Right kidney (tissue), 1 donor: ENCODE measurements at regions not wholly inside any gene's neighbourhood (a gene's known extent, or its start where the extent isn't known, plus 50 kb on each side); places are given as distances from the start of the nearest gene placed in this dataset.
"Not testable (repeated sequence)": the region's sequence is repeated elsewhere in the genome, so short reads cannot be mapped to it uniquely, and the experiment has no call there.

Experiments
- DNase-seq: peaks from one replicate; pipeline ENCODE4 v3.0.0-alpha.2; 2016

GRCh38 chr13:67416047-67416925, 186.2 kb upstream of the PCDH9 start:
- DNase-seq, result no peak

GRCh38 chr13:67410645-67411044, 180.5 kb upstream of the PCDH9 start:
- DNase-seq, result no peak

- DNase-seq, result no peak
Measured at GRCh38 chr13:67408798-67409197, 178.7 kb upstream of the PCDH9 start.

- DNase-seq, result no peak
Measured at GRCh38 chr13:67402546-67402945, 172.4 kb upstream of the PCDH9 start.

- no peak for DNase-seq
Measured at GRCh38 chr13:67395577-67395976, 165.4 kb upstream of the PCDH9 start.

GRCh38 chr13:67392014-67392413, 161.9 kb upstream of the PCDH9 start:
- no peak for DNase-seq

DNA sequence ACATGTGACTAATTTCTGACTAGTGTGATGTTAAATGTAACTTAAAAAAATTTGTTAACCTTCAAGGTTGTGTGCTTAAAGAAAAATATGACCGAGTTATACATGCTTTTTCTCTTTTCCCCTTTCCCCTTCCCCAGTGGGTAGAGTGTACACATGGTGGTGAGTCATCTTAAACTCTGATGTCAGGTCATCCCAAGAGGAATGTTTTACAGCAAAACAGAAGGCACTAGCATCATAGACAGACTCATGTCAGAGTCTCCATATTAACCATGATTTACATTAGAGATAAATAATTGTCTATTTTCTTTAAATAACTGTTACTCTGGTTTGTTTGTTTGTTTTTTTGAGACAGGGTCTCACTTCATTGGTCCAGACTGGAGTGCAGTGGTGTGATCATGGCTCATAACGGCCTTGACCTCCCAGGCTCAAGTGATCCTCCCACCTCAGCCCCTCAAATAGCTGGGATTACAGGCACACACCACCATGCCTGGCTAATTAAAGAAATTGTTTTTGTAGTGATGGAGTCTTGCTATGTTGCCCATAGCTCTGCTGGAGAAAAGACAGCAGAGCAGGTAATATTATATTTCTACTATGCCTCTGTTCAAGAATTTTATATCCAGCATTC, 160.4 kb upstream of the PCDH9 start:
- no peak for DNase-seq

GRCh38 chr13:67389171-67389570, 159.0 kb upstream of the PCDH9 start:
- no peak for DNase-seq

DNA sequence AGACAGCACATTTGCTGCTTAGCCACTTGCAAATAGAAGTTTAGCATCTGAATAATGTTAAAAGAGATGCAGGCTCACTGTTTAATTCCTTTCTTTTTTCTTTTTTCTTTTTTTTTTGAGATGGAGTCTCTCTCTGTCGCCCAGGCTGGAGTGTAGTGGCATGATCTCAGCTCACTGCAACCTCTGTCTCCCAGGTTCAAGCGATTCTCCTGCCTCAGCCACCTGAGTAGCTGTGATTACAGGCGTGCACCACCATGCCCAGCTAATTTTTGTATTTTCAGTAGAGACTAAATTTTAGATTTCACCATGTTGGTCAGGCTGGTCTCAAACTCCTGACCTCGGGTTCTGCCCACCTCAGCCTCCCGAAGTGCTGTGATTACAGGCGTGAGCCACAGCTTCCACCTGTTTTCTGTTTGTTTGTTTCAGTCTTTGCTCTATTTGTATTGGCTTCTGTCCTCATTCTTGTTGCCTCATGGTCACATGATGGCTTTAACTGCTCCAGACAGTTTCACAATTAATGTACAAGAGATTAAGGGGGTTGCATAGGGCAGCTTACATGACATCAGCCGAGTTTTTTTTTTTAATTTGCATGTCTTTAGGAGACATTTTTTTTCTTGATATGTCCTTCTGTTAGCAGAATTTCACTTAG, 153.1 kb upstream of the PCDH9 start:
- not testable (repeated sequence) for DNase-seq

DNA sequence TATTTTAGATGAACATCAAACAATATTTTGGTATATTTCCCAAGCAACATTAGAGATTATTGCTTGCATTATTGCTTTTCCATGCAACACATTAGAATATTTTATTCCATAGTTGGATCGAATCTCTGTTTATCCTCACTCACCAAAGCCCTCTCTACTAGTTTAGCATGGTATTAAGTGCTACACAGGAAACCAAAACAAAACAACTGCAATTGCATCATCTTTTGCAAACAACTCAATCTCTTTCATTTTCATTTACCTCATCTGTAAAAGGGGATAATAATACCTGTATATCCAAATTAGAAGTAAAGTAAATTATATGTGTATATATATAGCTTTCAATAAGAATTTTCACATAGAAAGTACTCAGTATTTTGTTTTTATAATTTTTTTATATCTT, 147.8 kb upstream of the PCDH9 start:
- no peak for DNase-seq

GRCh38 chr13:67374391-67374790, 144.3 kb upstream of the PCDH9 start:
- DNase-seq, result no peak

DNA sequence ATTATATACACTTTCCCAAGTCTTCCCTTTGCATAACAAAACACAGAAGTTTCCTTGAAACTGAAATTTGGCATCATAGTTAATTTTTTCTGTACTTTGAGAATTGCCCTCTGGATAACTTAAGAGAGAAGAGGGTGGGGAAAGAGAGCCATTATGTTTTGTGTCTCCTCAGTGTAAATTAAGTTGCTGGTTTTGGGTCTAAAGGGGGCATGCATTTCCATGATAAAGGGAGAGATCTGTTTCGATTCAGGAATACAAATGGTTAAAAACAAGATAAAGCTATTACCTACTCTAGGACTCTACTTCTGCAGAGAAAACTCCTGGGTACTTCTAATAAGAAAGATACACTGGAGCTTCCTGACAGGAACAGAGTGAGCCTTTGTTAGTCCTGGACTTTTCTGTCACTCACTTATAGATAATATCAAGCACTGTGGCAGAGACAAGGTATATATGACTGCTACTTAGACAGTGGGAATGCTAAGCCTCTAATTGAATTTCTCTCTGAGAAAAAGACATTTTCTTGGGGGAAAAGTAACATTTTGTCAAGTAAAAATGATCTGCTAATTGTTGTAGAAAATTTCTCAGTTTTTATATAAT, 142.8 kb upstream of the PCDH9 start:
- DNase-seq, result no peak

GRCh38 chr13:67369895-67370660, 139.9 kb upstream of the PCDH9 start:
- DNase-seq, result no peak

DNA sequence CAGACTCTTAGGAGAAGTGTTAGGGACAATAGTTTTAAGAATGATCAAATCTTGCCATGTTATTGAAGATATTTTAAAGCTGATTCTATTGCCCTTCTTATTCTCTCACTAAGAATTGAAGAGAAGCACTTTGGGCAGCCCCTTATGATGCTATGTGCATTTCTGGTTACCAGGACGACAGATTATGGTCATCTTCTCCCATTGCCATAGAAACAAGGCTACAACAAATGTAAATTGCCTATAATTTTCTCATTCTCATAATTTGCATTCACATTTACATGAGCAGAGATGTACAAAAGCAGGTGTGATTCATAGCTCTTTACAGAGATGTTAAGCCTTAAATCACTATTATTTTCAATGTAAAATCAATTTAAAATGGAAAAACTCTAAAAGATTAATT, 137.3 kb upstream of the PCDH9 start:
- DNase-seq, result no peak

GRCh38 chr13:67366533-67366932, 136.4 kb upstream of the PCDH9 start:
- DNase-seq, result no peak

GRCh38 chr13:67355812-67356476, 125.8 kb upstream of the PCDH9 start:
- no peak for DNase-seq

DNA sequence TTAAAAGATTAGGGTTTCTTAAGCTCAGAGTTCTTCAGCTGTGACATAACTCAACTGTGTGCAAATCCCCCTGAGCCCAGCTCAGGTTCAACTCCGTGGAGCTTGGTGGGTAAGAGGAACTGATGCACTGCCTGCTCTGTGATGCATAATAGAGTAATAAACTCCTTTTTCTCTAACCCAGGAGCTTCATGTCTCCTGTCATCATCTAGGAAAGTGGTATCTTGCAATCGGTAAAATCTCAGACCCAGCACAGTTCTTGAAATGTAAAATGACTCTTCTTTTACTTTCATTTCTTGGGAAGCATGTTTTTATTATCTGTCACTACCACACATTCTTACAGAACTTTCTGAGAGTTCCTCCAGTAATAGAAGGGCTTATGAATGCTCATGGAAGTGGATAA, 123.8 kb upstream of the PCDH9 start:
- no peak for DNase-seq

DNA sequence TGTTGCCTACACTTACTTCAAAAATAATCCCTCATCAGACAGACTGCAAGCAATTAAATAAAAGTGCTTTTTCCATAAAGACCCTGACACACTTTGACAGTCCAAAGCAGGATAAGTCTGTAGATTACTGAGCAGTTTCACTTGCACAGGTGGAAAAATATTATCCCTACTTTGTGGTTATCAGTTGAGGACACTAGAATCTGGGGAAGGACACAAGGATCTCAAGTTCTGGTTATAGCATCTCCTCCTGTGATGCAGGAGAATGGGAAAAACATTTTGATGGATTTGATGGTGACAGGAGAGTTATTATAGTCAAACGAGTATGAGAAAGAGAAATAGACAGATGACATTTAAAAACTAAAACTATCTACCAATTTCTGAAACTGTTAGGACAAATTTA, 122.9 kb upstream of the PCDH9 start:
- DNase-seq, result no peak

- no peak for DNase-seq
Measured at GRCh38 chr13:67351909-67352308, 121.8 kb upstream of the PCDH9 start.

DNA sequence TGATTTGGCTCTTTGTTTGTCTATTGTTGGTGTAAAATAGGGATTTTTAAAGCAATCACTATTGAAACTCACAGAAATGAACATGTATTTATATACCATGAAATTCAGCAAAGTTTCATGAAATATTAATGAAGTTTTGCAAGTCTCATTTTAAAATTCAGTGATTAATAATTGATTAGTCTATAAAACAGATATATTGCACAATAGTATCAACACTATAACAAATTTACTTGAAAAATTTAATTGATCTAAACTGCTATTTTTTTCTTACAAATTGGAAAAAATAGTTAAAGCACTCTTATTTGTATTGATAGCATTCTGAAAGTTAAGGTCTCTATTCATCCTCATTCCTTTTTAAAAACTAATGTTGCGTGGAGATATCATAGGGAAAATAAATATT, 121.0 kb upstream of the PCDH9 start:
- DNase-seq, result no peak

DNA sequence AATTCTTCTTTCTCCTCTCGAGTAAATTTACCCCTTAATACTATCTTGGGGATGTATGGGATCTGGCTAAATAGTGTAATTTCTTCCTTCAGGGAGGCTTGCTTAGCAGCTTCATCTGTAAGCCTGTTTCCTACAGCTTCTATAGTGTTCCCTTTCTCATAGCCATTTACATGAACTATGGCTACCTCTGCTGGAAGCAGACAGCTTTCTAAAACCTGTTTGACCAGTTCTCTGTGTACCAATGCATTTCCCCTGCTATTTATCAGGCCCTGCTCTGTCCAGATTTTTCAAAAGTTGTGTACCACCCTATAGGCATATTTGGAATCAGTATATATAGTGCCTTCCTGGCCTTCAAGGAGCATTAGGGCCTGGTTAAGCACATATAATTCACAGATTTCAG, 113.6 kb upstream of the PCDH9 start:
- no peak for DNase-seq

GRCh38 chr13:67341406-67341805, 111.3 kb upstream of the PCDH9 start:
- DNase-seq, result no peak
